Suprapubic skin (tissue), 4 donors: ENCODE measurements at regions not wholly inside any gene's neighbourhood (a gene's known extent, or its start where the extent isn't known, plus 50 kb on each side); places are given as distances from the start of the nearest gene placed in this dataset.

Source experiments
- EP300 ChIP-seq: sonication (generic); formaldehyde crosslinking; IDR thresholded peaks from one replicate; pipeline ENCODE4 v1.6.1; 2017; ENCODE audit warnings: antibody characterized with exemption
- POLR2A ChIP-seq, 2 donors: fragments of 450-650 bp; IDR thresholded peaks; one replicate each; pipeline ENCODE4 v1.6.1; 2017; ENCODE audit warnings: antibody characterized with exemption in 2 of 2, mild to moderate bottlenecking in 2 of 2, moderate library complexity in 2 of 2
- POLR2AphosphoS5 ChIP-seq, 3 donors: sonication (generic); formaldehyde crosslinking; IDR thresholded peaks; one replicate each; pipeline ENCODE4 v1.6.1; 2017; ENCODE audit warnings: antibody characterized with exemption in 3 of 3
- TF ChIP-seq, protein P1 (sequence below), 2 donors: fragments of 200-600 bp in 1 of 2; fragments of 450-650 bp in 1 of 2; sonication (generic) in 1 of 2; IDR thresholded peaks; one replicate each; pipeline ENCODE4 v1.5.1; 2016 to 2019; ENCODE audit warnings: antibody characterized with exemption in 2 of 2, mild to moderate bottlenecking in 1 of 2, moderate library complexity in 1 of 2

GRCh38 chr1:2969011-2969844 lies 52.0 kb upstream of the ACTRT2 start:
- TF ChIP-seq, protein P1, sequence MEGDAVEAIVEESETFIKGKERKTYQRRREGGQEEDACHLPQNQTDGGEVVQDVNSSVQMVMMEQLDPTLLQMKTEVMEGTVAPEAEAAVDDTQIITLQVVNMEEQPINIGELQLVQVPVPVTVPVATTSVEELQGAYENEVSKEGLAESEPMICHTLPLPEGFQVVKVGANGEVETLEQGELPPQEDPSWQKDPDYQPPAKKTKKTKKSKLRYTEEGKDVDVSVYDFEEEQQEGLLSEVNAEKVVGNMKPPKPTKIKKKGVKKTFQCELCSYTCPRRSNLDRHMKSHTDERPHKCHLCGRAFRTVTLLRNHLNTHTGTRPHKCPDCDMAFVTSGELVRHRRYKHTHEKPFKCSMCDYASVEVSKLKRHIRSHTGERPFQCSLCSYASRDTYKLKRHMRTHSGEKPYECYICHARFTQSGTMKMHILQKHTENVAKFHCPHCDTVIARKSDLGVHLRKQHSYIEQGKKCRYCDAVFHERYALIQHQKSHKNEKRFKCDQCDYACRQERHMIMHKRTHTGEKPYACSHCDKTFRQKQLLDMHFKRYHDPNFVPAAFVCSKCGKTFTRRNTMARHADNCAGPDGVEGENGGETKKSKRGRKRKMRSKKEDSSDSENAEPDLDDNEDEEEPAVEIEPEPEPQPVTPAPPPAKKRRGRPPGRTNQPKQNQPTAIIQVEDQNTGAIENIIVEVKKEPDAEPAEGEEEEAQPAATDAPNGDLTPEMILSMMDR (IDR thresholded peaks at IDR 0.05): no peak
- TF ChIP-seq EP300: no peak
- TF ChIP-seq POLR2AphosphoS5 (IDR thresholded peaks at IDR 0.05): no peak
- TF ChIP-seq POLR2A (IDR thresholded peaks at IDR 0.05): no peak
